Body of pancreas (tissue), 4 donors: ENCODE measurements at regions not wholly inside any gene's neighbourhood (a gene's known extent, or its start where the extent isn't known, plus 50 kb on each side); places are given as distances from the start of the nearest gene placed in this dataset.

Experiments
- CTCF ChIP-seq, 7 experiments: fragments of 450-650 bp in 4 of 7; fragments of 200-600 bp in 3 of 7; sonication (generic) in 3 of 7; IDR thresholded peaks; one replicate each; pipeline ENCODE4 v1.5.1; 2016 to 2019; ENCODE audit warnings: antibody characterized with exemption in 7 of 7
- POLR2A ChIP-seq, 3 donors: fragments of 450-650 bp; IDR thresholded peaks; one replicate each; pipeline ENCODE4 v1.6.1; 2016; ENCODE audit warnings: antibody characterized with exemption in 3 of 3, mild to moderate bottlenecking in 2 of 3

- no peak for TF ChIP-seq POLR2A (IDR thresholded peaks at IDR 0.05)
- no peak for TF ChIP-seq CTCF (IDR thresholded peaks at IDR 0.05)
These were observed 93.0 kb upstream of the CNOT2 start for GRCh38 chr12:70150230-70150629.
